ENCODE measurements at regions not wholly inside any gene's neighbourhood (a gene's known extent, or its start where the extent isn't known, plus 50 kb on each side); places are given as distances from the start of the nearest gene placed in this dataset.
A peak's percentile ranks its signal among the peaks of the same experiment; 100 is the strongest.

- Histone ChIP-seq H3K36me3 (ENCODE audit: insufficient read depth) (no peaks in the 10 kb centered on the region), H3K9me2 (ENCODE audit: insufficient read depth) (peaks cover 3% of the 10 kb centered on the region; the same call in 1 of the 2 replicates), H3K4me2 (no peak overlapping the region), H2AFZ (no peak overlapping the region), H3K4me3 (no peak overlapping the region), H3K4me1 (ENCODE audit: insufficient read depth) (peaks cover 49% of the 10 kb centered on the region), H3K27me3 (ENCODE audit: insufficient read depth) (no peaks in the 10 kb centered on the region), H4K20me1 (replicated peaks; ENCODE audit: insufficient read depth) (no peaks in the 10 kb centered on the region), H3K79me2 (replicated peaks; ENCODE audit: insufficient read depth) (no peaks in the 10 kb centered on the region), H3K27ac (ENCODE audit: low read depth) (no peak overlapping the region), H3F3A (replicated peaks; ENCODE audit: low read depth) (no peaks in the 10 kb centered on the region; the same call in 1 of the 2 replicates)
- H3K27ac Mint-ChIP-seq, result no peak overlapping the region
- peaks cover 39% of the 10 kb centered on the region for H3K4me1 Mint-ChIP-seq
- peaks cover 4% of the 10 kb centered on the region; the same call in 1 of the 3 replicates for H3K9me3 Mint-ChIP-seq
- DNase-seq (ENCODE audit: low spot score) (no peak), ATAC-seq (no peak)
- no peak overlapping the region for H3K4me3 Mint-ChIP-seq
- no peaks in the 10 kb centered on the region for H3K27me3 Mint-ChIP-seq (ENCODE audit: insufficient read depth, low read depth, poor library complexity)
- H3K36me3 Mint-ChIP-seq (ENCODE audit: low read depth), result peaks cover 5% of the 10 kb centered on the region; the same call in 2 of the 3 replicates
- TF ChIP-seq STAT1 (IDR thresholded peaks at IDR 0.05; ENCODE audit: unreplicated experiment), result no peak
- TF ChIP-seq CTCF (conservative IDR thresholded peaks at IDR 0.05; ENCODE audit: low read depth in 2 of 2), result no peak
- TF ChIP-seq ZNF114 (CRISPR knock-in tag; IDR thresholded peaks at IDR 0.05), result no peak
- TF ChIP-seq CREB1 (CRISPR knock-in tag; IDR thresholded peaks at IDR 0.05; ENCODE audit: low read depth), result no peak
Observed at GRCh38 chr5:116813356-116813755, 238.7 kb upstream of the SEMA6A start.

GRCh38 chr5:116810951-116811350, 236.3 kb upstream of the SEMA6A start:
- no peak for TF ChIP-seq POLR2AphosphoS5 (IDR thresholded peaks at IDR 0.05; ENCODE audit: low read depth)
- no peak for TF ChIP-seq REST (IDR thresholded peaks at IDR 0.05; ENCODE audit: unreplicated experiment)
- no peak for TF ChIP-seq ZNF114 (CRISPR knock-in tag; IDR thresholded peaks at IDR 0.05)
- H3K27ac Mint-ChIP-seq, result peak overlapping the region; percentile 29; the same call in 1 of the 2 replicates
- Histone ChIP-seq H3K79me2 (replicated peaks; ENCODE audit: insufficient read depth) (no peaks in the 10 kb centered on the region), H4K20me1 (replicated peaks; ENCODE audit: insufficient read depth) (no peaks in the 10 kb centered on the region), H3K36me3 (ENCODE audit: insufficient read depth) (no peaks in the 10 kb centered on the region), H3K4me2 (peak overlapping the region; percentile 49; the same call in 1 of the 2 replicates), H3K27ac (ENCODE audit: low read depth) (peak overlapping the region; percentile 79), H3K27me3 (ENCODE audit: insufficient read depth) (no peaks in the 10 kb centered on the region), H3K4me3 (no peak overlapping the region), H3F3A (replicated peaks; ENCODE audit: low read depth) (no peaks in the 10 kb centered on the region; the same call in 1 of the 2 replicates), H3K9me2 (ENCODE audit: insufficient read depth) (peaks cover 4% of the 10 kb centered on the region; the same call in 1 of the 2 replicates), H3K4me1 (ENCODE audit: insufficient read depth) (peaks cover 46% of the 10 kb centered on the region), H2AFZ (peak overlapping the region; percentile 16; the same call in 1 of the 2 replicates)
- peaks cover 4% of the 10 kb centered on the region; the same call in 1 of the 3 replicates for H3K9me3 Mint-ChIP-seq
- peaks cover 30% of the 10 kb centered on the region for H3K4me1 Mint-ChIP-seq
- no peak for DNase-seq (ENCODE audit: low spot score)
- peak; percentile 60 for ATAC-seq
- H3K36me3 Mint-ChIP-seq (ENCODE audit: low read depth), result peaks cover 5% of the 10 kb centered on the region; the same call in 2 of the 3 replicates
- no peak overlapping the region for H3K4me3 Mint-ChIP-seq
- no peaks in the 10 kb centered on the region for H3K27me3 Mint-ChIP-seq (ENCODE audit: insufficient read depth, low read depth, poor library complexity)

Data from GM23338 (cell line).